IMR-90 (cell line): ENCODE measurements at regions not wholly inside any gene's neighbourhood (a gene's known extent, or its start where the extent isn't known, plus 50 kb on each side); places are given as distances from the start of the nearest gene placed in this dataset.

ENCODE experiments used
- ATAC-seq: fragments of 200-7000 bp; cut with Tn5 transposase; 2 replicates; pipeline ENCODE4 v1.9.1; 2020; ENCODE audit warnings: low read depth, mild to moderate bottlenecking, moderate library complexity
- BruUV-seq: library from RNA; stranded (reverse); fragments of 400-500 nt; replicated peaks from 2 replicates; lab custom pipeline; 2021; lab: Mats Ljungman, UMichigan
- CTCF ChIA-PET: fragments of 300-600 bp; formaldehyde crosslinking; extraction: SDS; loops from one replicate; lab custom pipeline; 2021; ENCODE audit warnings: antibody characterized with exemption; lab: Yijun Ruan, JAX
- POLR2A ChIA-PET: fragments of 300-600 bp; sonication (Branson Sonifier 250); formaldehyde crosslinking; loops from one replicate; lab custom pipeline; 2022; ENCODE audit warnings: antibody characterized with exemption; ENCODE audit not compliant: unreplicated experiment; lab: Charles Lee
- DNase-seq: peaks from one replicate; pipeline ENCODE4 v3.0.0; 2013
- H2AFZ ChIP-seq: replicated peaks from 2 replicates; pipeline ENCODE3; 2013; ENCODE audit warnings: low read length, mild to moderate bottlenecking; ENCODE audit not compliant: poor library complexity
- H2AK5ac ChIP-seq: 2 replicates; pipeline ENCODE4 v1.6.1; 2013; ENCODE audit warnings: low read depth, low read length, inconsistent platforms
- H2AK9ac ChIP-seq: replicated peaks from 2 replicates; pipeline ENCODE3; 2013; ENCODE audit warnings: mild to moderate bottlenecking, low read depth, low read length, moderate library complexity; ENCODE audit not compliant: poor library complexity
- H2BK120ac ChIP-seq: 2 replicates; pipeline ENCODE4 v1.6.1; 2013; ENCODE audit warnings: low read depth, low read length, inconsistent platforms
- H2BK15ac ChIP-seq: 3 replicates; pipeline ENCODE4 v1.6.1; 2013; ENCODE audit warnings: low read depth, low read length, inconsistent platforms
- H2BK20ac ChIP-seq: 2 replicates; pipeline ENCODE4 v1.6.1; 2013; ENCODE audit warnings: low read depth, mild to moderate bottlenecking, inconsistent platforms, low read length, moderate library complexity
- H2BK5ac ChIP-seq: 2 replicates; pipeline ENCODE4 v1.6.1; 2013; ENCODE audit warnings: mild to moderate bottlenecking, low read depth, low read length, inconsistent platforms; ENCODE audit not compliant: poor library complexity, severe bottlenecking
- H3K14ac ChIP-seq: replicated peaks from 2 replicates; pipeline ENCODE4 v1.6.1; 2013; ENCODE audit warnings: low read depth, low read length, inconsistent platforms
- H3K18ac ChIP-seq: 2 replicates; pipeline ENCODE4 v1.6.1; 2013; ENCODE audit warnings: low read depth, low read length, control low read depth
- H3K23ac ChIP-seq: 2 replicates; pipeline ENCODE4 v1.6.1; 2013; ENCODE audit warnings: low read depth, low read length, inconsistent platforms
- H3K27ac ChIP-seq: 2 replicates; pipeline ENCODE4 v1.5.1; 2013; ENCODE audit warnings: mild to moderate bottlenecking, control low read depth, low read length; ENCODE audit not compliant: insufficient read depth
- H3K27me3 ChIP-seq: 2 replicates; pipeline ENCODE4 v1.6.1; 2013; ENCODE audit warnings: low read length; ENCODE audit not compliant: control insufficient read depth, insufficient read depth
- H3K36me3 ChIP-seq: 2 replicates; pipeline ENCODE4 v1.6.1; 2013; ENCODE audit warnings: low read length, mixed read lengths; ENCODE audit not compliant: control insufficient read depth, insufficient read depth
- H3K4ac ChIP-seq: 2 replicates; pipeline ENCODE4 v1.6.1; 2013; ENCODE audit warnings: low read depth, low read length, inconsistent platforms
- H3K4me1 ChIP-seq: 2 replicates; pipeline ENCODE4 v1.6.1; 2013; ENCODE audit warnings: low read length, mixed read lengths; ENCODE audit not compliant: control insufficient read depth, insufficient read depth
- H3K4me2 ChIP-seq: 2 replicates; pipeline ENCODE4 v1.6.1; 2013; ENCODE audit warnings: low read depth, mild to moderate bottlenecking, control low read depth, low read length, moderate library complexity
- H3K4me3 ChIP-seq: 2 replicates; pipeline ENCODE4 v1.5.1; 2013; ENCODE audit warnings: low read depth, mild to moderate bottlenecking, control low read depth, low read length, moderate library complexity; ENCODE audit not compliant: insufficient read depth
- H3K56ac ChIP-seq: 2 replicates; pipeline ENCODE4 v1.6.1; 2013; ENCODE audit warnings: low read length, inconsistent platforms; ENCODE audit not compliant: insufficient read depth; ENCODE audit errors: extremely low read depth
- H3K79me1 ChIP-seq, 2 experiments: 2 replicates each; pipeline ENCODE4 v1.6.1; 2013; ENCODE audit warnings: low read length in 2 of 2, inconsistent platforms in 1 of 2, low read depth in 1 of 2
- H3K9ac ChIP-seq: 2 replicates; pipeline ENCODE4 v1.6.1; 2013; ENCODE audit warnings: low read depth, low read length, control low read depth
- H3K9me1 ChIP-seq: 2 replicates; pipeline ENCODE4 v1.6.1; 2013; ENCODE audit warnings: low read length, inconsistent platforms; ENCODE audit not compliant: insufficient read depth
- H3K9me3 ChIP-seq: 2 replicates; pipeline ENCODE4 v1.6.1; 2013; ENCODE audit warnings: low read length; ENCODE audit not compliant: control insufficient read depth, insufficient read depth
- H4K20me1 ChIP-seq: 2 replicates; pipeline ENCODE4 v1.6.1; 2013; ENCODE audit warnings: low read length, inconsistent platforms; ENCODE audit not compliant: insufficient read depth
- H4K5ac ChIP-seq: 2 replicates; pipeline ENCODE4 v1.6.1; 2013; ENCODE audit warnings: mild to moderate bottlenecking, low read depth, low read length, control low read depth
- H4K8ac ChIP-seq, 2 experiments: 2 replicates each; pipeline ENCODE4 v1.6.1; 2013; ENCODE audit warnings: low read depth in 2 of 2, low read length in 2 of 2, control low read depth in 1 of 2, inconsistent platforms in 1 of 2
- H4K91ac ChIP-seq: 2 replicates; pipeline ENCODE4 v1.6.1; 2013; ENCODE audit warnings: low read depth, low read length, inconsistent platforms; ENCODE audit not compliant: insufficient read depth
- CHD1 ChIP-seq: IDR thresholded peaks from 2 replicates; pipeline ENCODE4 v1.6.1; 2012; ENCODE audit warnings: low read depth, low read length, improper control_type of control experiment
- MAFK ChIP-seq: IDR thresholded peaks from 2 replicates; pipeline ENCODE4 v1.6.1; 2012; ENCODE audit warnings: low read depth, low read length, improper control_type of control experiment
- WGBS, 2 experiments: methylation state at CpG; one replicate each; pipeline versions ENCODE4 v1.1.5 to v1.1.7; 2013; ENCODE audit warnings: missing lambda C conversion rate in 2 of 2; ENCODE audit not compliant: insufficient read length in 1 of 2; ENCODE audit errors: extremely low coverage in 2 of 2; 5-methylcytosine and 5-hydroxymethylcytosine counted together
- dilution Hi-C: fragments of 300-500 bp; cut with HindIII; formaldehyde crosslinking; loops from one replicate; pipeline ENCODE4 v1.14.3; 2018; ENCODE audit warnings: low sequenced_read_pairs; ENCODE audit not compliant: unreplicated experiment
- in situ Hi-C: fragments of 300-500 bp; cut with MboI; formaldehyde crosslinking; loops from 3 replicates; pipeline ENCODE4 v1.14.3; 2019; ENCODE audit warnings: low sequenced_read_pairs, inconsistent platforms, mixed read lengths
- intact Hi-C: fragments of 100-400 bp; cut with micrococcal nuclease; formaldehyde crosslinking; loops from 2 replicates; pipeline ENCODE4 v1.10.0; 2022
- TF ChIP-seq, protein P1 (sequence below): fragments of 150-350 bp; IDR thresholded peaks from 2 replicates; pipeline ENCODE4 v1.6.1; 2017; ENCODE audit warnings: mild to moderate bottlenecking, antibody characterized with exemption, low read length, low read depth
- TF ChIP-seq, protein P2 (sequence below): conservative IDR thresholded peaks from 2 replicates; pipeline ENCODE4 v1.5.1; 2012; ENCODE audit warnings: mild to moderate bottlenecking, low read depth, low read length, improper control_type of control experiment

DNA sequence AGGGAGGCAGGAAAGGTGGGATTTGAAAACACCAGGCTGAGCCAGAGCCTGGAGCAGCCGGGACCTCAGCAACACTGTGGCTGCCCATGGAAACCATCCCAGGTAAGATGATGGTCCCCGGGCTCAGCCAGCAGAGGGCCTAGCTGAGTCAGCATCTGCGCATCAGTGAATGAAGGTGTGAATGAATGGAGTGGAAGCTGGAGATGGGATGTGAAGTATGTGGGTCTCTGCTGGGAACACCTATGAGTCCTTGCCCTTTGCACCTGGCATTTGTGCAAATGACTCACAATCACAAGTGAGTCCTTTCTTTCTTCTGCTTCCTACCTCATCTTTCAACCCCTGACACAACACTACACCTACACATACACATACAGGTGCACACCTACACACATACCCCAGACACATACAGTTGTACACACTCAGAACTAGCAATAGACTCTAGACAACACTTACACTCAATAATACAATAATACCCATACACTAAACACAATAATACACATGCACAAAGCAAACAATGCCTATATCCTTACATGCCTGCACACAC is 62.8 kb upstream of the PRDM11 start:
- Histone ChIP-seq H3K4me3 (no peak overlapping the region), H4K8ac (no peak overlapping the region), H3K56ac (no peak overlapping the region), H3K36me3 (no peaks in the 10 kb centered on the region), H4K5ac (no peak overlapping the region), H3K14ac (no peak overlapping the region), H2AK5ac (no peak overlapping the region), H3K9ac (no peak overlapping the region), H3K23ac (no peak overlapping the region), H4K91ac (no peak overlapping the region), H3K4me2 (no peak overlapping the region), H3K9me1 (no peaks in the 10 kb centered on the region; the same call in 1 of the 2 replicates), H4K20me1 (no peaks in the 10 kb centered on the region), H2AFZ (no peak overlapping the region), H2BK20ac (no peak overlapping the region), H3K4ac (no peak overlapping the region), H3K27ac (no peak overlapping the region), H2BK120ac (no peak overlapping the region), H3K4me1 (peaks cover 22% of the 10 kb centered on the region), H2BK5ac (no peak overlapping the region), H2BK15ac (no peak overlapping the region), H2AK9ac (peak overlapping the region; percentile 34), H3K18ac (no peak overlapping the region), H3K79me1 (no peaks in the 10 kb centered on the region), H3K9me3 (no peaks in the 10 kb centered on the region), H3K27me3 (peaks cover 11% of the 10 kb centered on the region)
- 33% methylated on average over 1 of the region's 3 CpGs; no CpG with 5 or more reads in 1 of the 2 experiments for WGBS, 2 experiments
- ChIA-PET CTCF (no interaction called here), POLR2A (no interaction called here)
- in situ Hi-C loops: no loop called here
- ATAC-seq (no peak), DNase-seq (no peak)
- dilution Hi-C loops: no loop called here
- intact Hi-C loops: no loop called here
- no TSS peak for BruUV-seq
- TF ChIP-seq, protein P1, sequence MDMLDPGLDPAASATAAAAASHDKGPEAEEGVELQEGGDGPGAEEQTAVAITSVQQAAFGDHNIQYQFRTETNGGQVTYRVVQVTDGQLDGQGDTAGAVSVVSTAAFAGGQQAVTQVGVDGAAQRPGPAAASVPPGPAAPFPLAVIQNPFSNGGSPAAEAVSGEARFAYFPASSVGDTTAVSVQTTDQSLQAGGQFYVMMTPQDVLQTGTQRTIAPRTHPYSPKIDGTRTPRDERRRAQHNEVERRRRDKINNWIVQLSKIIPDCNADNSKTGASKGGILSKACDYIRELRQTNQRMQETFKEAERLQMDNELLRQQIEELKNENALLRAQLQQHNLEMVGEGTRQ: no peak
- TF ChIP-seq, protein P2, sequence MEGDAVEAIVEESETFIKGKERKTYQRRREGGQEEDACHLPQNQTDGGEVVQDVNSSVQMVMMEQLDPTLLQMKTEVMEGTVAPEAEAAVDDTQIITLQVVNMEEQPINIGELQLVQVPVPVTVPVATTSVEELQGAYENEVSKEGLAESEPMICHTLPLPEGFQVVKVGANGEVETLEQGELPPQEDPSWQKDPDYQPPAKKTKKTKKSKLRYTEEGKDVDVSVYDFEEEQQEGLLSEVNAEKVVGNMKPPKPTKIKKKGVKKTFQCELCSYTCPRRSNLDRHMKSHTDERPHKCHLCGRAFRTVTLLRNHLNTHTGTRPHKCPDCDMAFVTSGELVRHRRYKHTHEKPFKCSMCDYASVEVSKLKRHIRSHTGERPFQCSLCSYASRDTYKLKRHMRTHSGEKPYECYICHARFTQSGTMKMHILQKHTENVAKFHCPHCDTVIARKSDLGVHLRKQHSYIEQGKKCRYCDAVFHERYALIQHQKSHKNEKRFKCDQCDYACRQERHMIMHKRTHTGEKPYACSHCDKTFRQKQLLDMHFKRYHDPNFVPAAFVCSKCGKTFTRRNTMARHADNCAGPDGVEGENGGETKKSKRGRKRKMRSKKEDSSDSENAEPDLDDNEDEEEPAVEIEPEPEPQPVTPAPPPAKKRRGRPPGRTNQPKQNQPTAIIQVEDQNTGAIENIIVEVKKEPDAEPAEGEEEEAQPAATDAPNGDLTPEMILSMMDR: 0 out of 2 replicates have a peak, but pooled peaks have one; percentile 16
- TF ChIP-seq MAFK (peak; percentile 60), CHD1 (no peak)
